ENCODE measurements at regions not wholly inside any gene's neighbourhood (a gene's known extent, or its start where the extent isn't known, plus 50 kb on each side); places are given as distances from the start of the nearest gene placed in this dataset.

DNA sequence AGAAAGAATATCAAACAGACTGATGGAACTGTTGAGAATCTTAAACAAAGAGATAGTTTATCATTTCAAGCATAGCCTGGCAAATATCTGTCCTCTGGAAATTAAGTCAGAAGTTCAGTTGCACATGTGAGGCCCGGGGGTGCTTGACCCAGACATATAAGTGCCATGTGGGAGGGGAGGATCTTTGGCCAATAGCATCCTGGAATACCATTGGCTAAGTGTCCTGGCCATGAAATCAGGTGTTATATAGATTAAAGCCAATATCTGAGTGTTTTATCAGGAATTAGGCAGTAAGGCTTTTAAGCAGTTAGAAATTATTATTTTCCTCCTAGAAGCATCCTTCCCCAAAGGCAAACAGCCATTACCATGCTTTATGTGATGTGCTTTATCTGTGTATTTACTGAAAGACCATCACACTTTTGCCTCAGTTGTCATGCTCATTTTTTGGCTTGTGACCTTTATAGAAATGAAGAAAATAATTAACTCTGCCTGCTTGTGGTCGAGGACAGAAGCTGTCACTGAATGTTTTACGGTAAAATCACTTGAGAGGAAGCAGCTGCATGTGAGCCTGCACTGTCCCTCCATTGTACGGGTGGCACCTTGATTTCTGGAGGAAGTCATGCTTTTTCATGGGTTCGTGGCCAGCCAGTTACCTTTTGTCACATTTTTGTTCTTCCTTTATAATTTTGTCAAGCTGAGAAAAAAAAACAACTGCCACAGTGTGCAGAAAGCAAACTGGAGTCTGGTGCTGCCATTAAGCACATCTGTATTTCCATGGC is 259.9 kb upstream of the FMN2 start:
- no peak for DNase-seq

DNA sequence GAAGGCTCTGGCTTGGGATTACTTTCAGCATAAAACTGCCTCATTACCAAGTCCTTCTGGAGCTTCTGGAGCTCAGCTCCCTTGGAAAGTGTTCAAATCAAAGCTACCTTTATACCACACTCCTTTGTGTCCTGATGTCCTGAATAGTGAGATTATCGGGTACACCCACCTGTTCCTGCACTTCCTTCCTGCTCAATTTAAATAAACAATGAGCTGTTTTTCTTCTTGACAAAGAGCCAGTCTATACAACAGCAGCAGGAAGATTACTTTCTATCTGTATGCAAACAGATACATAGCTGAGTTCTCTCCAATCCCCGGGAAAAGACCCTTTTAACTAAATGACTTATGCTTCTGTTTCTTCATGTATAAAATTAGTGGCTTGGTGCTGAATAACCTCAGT is 258.0 kb upstream of the FMN2 start:
- peak; percentile 14 for DNase-seq

DNA sequence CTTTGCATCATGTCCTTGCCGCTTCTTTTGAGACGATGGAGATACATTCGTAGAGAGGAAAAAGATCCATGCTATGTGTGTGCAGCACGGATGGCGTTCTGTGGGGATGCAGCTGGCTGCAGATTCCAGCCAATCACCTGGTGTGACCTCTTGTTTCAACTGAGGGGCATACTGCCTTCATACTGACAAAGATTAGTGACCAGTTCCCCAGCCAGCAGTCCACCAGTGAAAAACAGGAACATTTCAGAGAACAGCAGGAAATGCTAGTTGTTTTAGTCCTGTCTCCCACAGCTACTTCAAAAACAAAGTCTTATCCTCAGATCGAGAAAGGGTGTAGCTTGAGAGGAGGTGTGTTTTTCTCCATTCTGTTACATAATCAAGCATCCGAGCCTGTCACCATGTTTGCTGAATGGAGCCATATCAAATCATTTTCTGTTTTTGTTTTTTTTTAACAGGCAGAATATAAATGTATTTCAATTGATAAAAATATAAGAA is 255.7 kb upstream of the FMN2 start:
- no peak for DNase-seq

DNA sequence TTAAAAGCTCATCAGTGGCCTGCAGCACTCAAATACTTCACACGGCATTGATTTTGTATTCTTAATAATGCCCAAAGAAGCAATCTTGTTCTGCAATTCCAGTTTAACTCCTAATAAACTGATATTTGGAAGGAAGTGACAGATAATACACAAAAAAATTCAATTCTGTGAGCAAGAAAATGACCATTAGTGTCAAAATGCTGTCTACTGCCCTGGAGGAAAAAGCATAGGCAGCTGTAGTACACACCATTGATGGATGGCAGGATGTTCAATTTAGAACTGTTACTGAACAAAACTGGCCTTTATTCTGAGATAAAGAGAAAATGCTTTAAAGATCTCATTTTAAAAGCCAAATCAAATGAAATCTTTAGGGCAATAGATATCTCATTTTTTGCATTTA is 251.3 kb upstream of the FMN2 start:
- DNase-seq: no peak

DNA sequence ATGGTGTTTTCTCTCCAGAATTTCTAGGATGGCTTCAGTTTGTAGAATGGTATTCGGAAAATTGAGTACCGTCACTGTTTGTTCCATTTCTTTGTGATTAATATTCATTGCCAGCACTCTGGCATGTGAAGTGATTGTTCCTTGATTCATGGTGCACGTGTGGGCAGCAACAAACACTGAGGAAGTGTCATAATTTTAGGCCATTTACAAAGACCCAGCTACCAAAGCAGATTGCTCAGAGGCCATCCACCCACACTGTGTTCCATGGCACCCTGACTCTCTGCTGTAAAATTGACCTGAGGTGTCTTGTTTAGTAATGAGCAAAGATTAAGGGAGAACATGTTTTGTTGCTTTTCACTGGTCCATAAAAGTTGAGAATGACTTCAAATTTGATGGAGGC is 250.9 kb upstream of the FMN2 start:
- DNase-seq: no peak

DNA sequence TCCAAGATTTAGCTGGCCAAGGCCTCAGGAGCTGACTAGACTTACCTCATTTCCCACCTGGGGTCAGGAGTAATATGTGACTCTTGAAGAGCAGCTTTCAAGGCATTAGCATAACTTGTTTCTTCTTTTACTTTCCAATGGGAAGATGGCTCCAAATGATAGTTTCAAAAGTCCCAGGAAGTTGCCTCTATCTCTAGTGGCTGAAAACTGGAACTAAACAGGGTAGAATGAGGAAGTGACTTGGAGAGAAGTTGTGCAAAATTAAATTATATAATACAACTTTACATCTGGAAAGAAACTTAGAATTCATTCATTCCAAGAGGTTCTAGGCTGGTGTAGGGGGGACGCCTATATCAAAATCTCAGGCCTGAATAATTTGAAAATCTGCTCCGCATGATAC is 250.1 kb upstream of the FMN2 start:
- no peak for DNase-seq

DNA sequence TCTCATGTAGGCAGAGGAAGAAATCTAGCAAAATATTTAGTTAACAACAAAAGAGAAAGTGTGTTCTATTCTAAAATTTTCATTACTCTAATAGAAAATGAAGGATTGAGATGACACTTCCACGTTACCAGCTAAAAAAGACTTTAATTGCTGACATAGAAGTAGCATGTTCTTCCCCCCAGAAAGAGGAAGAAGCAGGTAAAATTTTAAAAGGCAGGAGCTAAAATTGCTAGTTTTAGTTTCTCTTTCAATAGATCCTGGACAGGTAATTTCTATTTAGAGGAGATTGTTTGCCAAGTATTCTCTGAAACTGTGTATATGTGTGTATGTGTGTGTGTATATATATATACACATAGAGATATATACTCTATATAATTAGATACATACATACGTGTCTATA is 248.1 kb upstream of the FMN2 start:
- DNase-seq: no peak

DNA sequence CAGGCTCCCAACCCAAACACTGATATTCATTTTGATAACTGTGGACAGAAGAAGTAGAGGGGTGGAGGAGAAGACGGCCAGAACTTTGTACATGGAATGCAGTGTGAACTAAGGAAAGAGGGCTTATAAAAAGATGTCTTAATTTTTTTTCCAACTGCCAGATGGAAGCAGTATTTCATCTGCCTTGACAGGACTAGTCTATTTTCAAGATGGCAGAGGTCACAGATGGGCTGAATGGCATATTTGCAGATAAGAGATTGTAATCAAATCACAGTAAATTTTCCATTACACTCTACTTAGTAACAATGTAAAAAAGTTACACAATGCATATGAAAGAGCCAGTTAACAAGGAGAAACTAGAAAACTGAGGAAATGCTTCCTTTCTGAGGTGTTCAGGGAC is 246.8 kb upstream of the FMN2 start:
- no peak for DNase-seq

DNA sequence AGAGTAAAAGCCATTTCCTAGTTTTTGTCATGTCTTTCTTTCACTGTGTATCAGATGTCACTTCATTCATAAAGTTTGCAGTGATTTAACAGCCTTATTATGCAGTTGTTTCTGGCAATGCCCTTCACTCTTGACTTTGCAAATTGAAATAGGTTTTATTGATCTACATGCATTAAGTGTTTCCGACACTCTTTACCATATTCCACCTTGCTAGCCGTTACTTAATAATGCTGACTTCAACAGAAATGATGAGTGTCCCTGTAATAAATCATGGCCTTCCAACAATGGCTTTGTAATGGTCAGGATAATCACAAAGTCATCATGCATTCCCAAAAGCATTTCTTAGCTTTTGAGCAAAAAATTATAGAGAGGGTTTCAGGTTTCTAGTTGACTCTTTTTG is 236.8 kb upstream of the FMN2 start:
- DNase-seq: no peak

DNA sequence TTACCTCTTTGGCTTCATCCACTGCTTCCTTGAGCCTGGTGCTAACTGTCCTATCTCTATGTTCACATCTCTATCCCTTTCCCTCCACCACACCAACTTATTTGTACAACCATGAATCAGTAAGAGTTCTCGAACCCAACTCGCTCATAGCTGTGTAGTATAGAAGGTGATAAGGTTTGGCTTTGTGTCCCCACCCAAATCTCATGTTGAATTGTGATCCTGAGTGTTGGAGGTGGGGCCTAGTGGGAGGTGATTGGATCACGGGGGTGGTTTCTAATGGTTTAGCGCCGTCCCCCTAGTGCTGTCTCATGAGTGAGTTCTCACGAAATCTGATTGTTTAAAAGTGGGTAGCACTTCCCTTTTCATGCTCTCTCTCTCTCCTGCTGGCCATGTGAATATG is 235.6 kb upstream of the FMN2 start:
- no peak for DNase-seq

DNA sequence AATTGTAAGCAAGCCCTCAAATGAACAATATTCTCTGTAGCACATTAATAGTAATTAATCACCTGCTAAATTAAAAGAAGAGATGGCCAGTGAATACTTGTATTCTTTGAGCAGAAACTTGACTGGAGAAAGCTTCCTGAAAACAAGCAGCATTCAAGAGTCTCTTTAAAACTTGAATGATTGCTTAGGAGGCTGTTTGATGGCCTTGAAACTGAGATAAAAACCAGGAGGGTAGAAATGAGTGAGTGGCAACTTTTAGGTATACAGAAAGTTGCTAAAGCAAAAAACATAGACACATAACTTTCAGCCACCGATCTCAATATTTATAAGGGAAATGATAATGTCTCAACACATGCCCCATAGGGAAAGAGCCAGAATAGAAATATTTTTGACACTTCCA is 234.8 kb upstream of the FMN2 start:
- no peak for DNase-seq

DNA sequence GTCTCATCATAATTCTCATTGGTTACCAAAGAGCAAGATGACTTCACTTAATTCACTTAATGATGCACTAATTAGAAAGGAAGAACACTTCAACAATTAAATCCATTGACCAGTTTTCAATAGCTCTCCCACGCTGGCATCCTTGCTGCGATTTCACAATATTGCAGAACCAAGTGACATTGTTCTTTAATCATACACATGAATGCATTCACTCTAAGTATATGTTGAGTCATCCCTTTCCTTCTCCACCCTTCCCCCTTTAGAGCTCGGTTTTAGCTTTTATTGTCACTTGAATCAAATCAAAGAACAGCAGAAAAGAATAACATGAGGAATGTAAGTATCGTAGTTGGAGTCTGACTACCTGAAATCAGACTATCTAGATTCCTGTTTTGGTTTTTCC is 233.6 kb upstream of the FMN2 start:
- DNase-seq: no peak

DNA sequence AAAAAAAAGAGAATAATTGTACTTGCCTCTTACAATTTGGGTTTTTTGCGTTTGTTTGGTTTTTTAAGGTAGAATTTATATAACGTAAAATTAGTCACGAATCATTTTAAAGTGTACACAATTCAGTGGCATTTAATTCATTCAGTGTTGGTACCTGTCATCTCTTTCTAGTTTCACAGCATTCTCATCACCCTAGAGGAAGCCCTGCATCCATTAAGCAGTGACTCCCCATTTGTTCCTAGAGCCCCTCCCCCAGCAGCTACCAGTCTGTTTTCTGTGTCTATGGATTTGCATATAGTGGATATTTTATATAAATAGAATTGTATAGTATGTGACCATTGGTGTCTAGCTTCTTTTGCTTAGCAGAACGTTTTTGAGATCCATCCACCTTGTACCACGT is 233.2 kb upstream of the FMN2 start:
- no peak for DNase-seq

DNA sequence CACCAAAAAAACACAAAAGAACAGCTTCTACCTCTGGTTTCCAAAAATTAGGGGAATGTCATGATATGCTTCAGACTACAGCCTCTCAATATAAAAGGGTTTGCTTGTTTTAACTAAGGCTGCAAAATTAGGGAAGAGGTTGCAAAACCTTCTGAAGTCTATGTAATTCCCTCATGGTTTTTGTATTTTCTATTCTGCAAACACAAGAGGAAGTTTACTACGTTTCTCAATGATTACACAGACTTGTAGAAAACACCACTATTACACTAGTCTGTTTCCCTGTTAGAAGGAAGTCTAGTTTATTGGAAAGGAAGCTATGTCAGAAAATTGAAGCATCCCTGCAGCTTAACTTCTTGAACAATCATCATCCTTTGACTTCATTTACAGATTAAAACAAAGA is 229.7 kb upstream of the FMN2 start:
- DNase-seq: no peak

DNA sequence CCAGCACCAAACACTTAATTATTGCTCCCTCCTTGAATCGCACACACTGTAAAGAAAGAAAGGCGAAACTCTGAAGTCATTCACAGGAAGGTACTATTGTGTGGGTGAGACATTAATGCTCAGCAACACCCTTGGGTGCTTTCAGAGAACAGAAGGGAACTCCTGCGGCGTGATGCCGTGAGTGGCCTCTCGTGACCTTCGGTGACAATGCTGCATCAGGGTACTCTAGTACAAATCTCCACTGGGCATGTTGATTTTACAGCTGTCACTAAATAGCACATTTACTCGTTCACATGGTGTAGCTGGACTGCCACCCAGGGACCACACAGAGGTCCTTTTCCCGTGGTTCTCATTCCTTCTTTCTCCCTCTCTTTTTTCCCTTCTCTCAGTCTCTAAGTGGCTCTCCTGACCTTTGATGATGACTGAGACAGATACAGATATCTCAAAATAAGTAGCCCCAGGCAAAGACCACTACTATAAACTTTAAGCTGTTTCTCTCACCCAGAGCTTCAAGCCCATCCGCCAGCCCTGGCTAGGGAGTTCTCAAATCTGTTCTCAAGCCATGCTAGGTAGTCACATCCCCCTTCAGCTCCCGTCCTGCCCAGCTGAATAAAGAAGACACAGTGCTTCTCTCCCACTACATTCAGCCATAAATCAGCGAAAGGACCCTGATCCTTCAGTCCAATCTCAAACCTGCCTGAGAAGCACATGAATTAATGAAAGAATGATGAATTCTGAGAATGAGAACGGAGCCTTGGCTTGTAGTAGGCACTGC is 223.4 kb upstream of the FMN2 start:
- DNase-seq: peak; percentile 20

DNA sequence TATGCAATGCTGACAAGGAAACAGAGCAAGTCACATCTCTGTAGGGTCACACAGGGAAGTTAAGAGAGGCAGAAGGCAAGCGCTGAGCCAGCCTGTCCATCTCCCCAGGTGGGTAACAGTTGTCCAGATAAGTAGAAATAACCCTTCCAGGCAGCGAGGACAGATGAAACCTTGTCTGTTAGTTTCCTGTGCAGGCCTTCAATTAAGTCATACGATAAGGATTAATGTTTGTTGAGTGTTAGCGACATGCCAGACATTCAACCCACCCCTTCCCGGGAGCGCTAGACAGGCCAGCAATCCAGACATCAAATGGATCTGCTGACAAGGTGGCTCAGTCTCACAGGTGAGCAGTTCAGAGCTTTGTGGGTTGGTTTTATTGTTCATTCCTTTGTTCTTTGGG is 221.5 kb upstream of the FMN2 start:
- no peak for DNase-seq

DNA sequence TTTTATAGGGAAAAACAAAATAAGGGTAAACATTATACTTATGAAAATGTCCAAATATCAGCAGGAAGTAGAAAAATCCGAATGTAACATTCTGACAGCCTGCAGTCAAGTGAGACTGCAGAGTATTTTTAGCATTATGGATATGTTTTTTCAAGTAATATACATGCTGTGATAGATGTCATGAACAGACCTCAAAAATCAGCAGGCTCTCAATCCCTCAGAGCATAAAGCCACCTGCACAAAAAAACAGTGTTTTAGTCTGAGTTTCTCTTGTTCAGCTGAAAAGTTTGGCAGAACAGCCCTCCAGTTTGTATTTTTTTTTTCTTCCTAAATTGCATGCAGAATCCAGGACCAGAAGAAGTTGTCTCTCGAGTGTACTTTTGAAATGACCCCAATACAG is 219.1 kb upstream of the FMN2 start:
- peak; percentile 60 for DNase-seq

DNA sequence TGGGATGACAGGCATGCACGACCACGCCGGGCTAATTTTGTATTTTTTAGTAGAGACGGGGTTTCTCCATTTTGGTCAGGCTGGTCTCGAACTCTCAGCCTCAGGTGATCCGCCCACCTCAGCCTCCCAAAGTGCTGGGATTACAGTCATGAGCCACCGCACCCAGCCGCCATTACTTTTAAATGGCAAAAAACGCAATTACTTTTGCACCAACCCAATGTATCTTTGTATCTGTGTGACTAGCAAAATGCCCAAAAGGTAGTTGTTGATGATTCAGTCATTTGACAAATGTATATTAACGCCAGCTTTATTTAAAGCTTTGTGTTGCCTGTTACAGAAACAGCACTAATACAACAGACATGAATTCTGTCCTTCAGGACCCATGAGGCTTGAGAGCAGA is 216.9 kb upstream of the FMN2 start:
- DNase-seq: no peak

DNA sequence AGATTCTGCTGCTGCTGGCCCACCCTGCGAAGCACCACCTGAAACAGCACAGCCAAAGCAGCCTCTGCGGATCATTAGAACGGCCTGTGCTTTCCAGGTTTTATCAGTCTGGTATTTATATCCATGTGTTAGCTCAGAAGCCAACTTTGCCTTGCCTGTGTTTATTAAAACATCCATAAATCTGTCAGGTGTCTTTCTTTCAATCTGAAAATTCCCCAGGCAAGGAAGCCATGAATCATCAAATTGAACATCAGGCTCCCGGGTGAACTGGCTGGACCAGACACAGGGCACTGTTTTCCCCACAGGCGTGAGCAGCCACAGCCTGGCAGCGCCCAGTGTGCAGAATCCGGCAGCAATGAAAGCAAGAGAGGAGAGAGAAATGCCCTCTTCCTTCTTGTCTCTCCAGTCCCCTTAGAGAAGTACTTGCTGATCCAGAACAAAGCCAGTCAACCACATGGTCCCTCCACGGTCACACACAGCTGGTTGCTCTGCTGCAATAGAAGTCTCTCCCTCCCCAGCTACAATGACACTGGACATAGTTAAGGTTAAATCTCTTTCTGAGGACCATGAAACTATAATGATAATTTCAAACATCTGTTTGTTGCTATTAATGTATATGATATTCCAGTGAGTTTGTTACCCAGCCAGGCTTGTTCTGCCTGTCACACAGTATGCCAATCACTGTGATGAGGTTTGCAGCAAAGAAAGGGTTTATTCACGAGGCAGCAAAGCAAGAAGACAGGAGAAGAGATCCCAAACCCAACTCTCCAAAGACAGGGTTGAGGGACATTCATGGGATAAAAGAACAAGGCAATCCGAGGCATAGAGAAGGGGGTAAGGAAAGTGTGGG is 212.1 kb upstream of the FMN2 start:
- peak; percentile 30 for DNase-seq

DNA sequence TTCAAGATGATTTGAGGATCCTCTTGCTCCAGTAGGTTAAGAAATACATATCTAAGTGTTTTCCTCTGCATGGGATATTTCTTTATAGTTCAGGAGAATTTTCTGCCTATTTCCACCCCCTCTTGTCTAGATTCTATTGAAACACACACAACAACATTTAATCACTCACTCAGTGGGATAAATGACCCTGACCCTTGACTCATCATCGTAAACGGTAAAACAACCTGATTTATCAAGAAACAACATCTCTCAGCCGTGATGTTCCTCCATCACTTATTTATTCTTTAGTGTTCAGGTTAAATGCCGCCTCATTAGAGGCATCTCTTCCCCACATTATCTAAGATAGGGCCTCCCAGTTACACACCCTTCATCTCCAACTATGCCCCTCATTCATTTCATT is 208.7 kb upstream of the FMN2 start:
- no peak for DNase-seq

DNA sequence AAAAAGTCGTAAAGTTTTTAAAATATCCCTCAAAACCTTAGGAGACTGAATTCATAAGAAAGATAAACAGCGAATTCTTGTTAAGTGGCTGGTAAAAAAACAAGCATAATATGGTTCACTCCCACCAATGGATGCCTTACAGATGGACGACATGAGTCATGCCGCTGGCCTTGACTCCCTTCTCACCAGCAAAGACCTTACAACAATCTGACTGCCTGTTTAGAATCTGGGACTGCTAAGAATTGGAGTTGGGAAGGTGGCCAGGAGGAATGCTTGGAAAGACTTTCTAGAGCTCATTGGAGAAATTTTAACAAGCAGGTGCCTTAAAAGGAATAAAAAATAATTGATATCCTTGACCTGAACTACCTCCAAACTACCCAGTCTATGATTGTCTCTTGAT is 206.9 kb upstream of the FMN2 start:
- no peak for DNase-seq

DNA sequence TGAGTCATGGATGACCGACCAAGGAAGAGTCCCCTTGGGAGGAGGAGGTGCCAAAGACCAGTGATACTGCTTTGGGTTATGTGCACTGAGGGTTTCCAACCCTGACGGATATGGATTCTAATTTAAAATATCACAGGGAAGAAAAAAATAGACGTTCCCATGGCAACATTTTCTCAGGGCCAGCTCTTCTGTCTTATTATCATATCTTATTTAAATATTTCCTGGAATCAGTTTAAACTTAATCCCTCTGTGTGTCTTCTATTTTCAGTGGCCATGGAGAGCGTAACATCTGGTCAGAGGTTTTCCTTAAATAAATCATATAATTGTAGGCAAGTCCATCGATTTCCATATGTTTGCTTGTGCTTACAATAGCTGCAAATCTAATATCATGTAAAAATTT is 205.4 kb upstream of the FMN2 start:
- no peak for DNase-seq

DNA sequence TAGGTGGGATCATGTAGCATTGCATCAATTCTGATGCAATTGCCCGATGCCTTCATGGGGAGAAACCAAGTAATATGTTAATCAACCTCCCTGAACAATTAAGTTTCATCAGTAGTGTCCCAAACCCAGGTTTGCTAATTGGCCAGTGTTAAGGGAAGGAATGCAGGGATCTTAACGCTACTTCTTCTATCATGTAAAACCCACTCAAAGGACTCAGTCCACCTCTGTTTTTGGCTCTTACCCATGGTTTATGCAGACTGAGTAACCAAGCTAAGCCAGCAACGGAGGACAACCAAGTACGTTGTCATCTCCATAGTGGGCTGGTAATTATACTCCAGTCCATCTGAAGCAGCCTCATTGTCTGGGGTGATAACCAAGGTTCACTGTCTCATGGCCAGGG is 203.0 kb upstream of the FMN2 start:
- DNase-seq: no peak

Measured in tongue (tissue), 1 donor.